SHP77 (cell line): ENCODE measurements at regions not wholly inside any gene's neighbourhood (a gene's known extent, or its start where the extent isn't known, plus 50 kb on each side); places are given as distances from the start of the nearest gene placed in this dataset.
"Not testable (repeated sequence)": the region's sequence is repeated elsewhere in the genome, so short reads cannot be mapped to it uniquely, and the experiment has no call there.

ENCODE experiments used
- DNase-seq, 2 experiments: peaks; one replicate each; lab custom pipeline; 2025; lab: John Stamatoyannopoulos, UW

GRCh38 chr7:149633976-149634945 is 136.7 kb upstream of the ZNF746 start:
- no peak for DNase-seq

- DNase-seq: not testable (repeated sequence)
These were observed 130.9 kb upstream of the ZNF746 start for GRCh38 chr7:149628361-149629149.

- DNase-seq: no peak
These were observed 130.3 kb upstream of the ZNF746 start for GRCh38 chr7:149627911-149628310.

- DNase-seq: no peak
These were observed 129.4 kb upstream of the ZNF746 start for GRCh38 chr7:149626972-149627371.

GRCh38 chr7:149625947-149626392 is 128.4 kb upstream of the ZNF746 start:
- no peak for DNase-seq

GRCh38 chr7:149625340-149625946 is 127.8 kb upstream of the ZNF746 start:
- peak; percentile 65 to 70 for DNase-seq

- peak; percentile 88 to 89 for DNase-seq
These were observed 127.1 kb upstream of the ZNF746 start for GRCh38 chr7:149624419-149625339.

- peak in 1 of 2 experiments; percentile 15 for DNase-seq
These were observed 126.4 kb upstream of the ZNF746 start for GRCh38 chr7:149624006-149624405.

GRCh38 chr7:149623262-149623997 is 125.8 kb upstream of the ZNF746 start:
- DNase-seq: not testable (repeated sequence)

GRCh38 chr7:149622444-149623210 is 125.0 kb upstream of the ZNF746 start:
- no peak for DNase-seq

- no peak for DNase-seq
These were observed 124.2 kb upstream of the ZNF746 start for GRCh38 chr7:149621776-149622175.

- DNase-seq: no peak
These were observed 123.4 kb upstream of the ZNF746 start for GRCh38 chr7:149620961-149621360.

GRCh38 chr7:149616898-149617297 is 119.3 kb upstream of the ZNF746 start:
- no peak for DNase-seq

GRCh38 chr7:149615690-149616270 is 118.2 kb upstream of the ZNF746 start:
- DNase-seq: no peak

- DNase-seq: no peak
These were observed 112.9 kb upstream of the ZNF746 start for GRCh38 chr7:149610441-149611011.

- DNase-seq: no peak
These were observed 110.6 kb upstream of the ZNF746 start for GRCh38 chr7:149608168-149608567.

- DNase-seq: no peak
These were observed 110.1 kb upstream of the ZNF746 start for GRCh38 chr7:149607683-149608082.

GRCh38 chr7:149606826-149607225 is 109.2 kb upstream of the ZNF746 start:
- no peak for DNase-seq

- DNase-seq: no peak
These were observed 108.1 kb upstream of the ZNF746 start for GRCh38 chr7:149605696-149606095.
